Type B pancreatic cell (in vitro differentiated cells): ENCODE measurements at regions not wholly inside any gene's neighbourhood (a gene's known extent, or its start where the extent isn't known, plus 50 kb on each side); places are given as distances from the start of the nearest gene placed in this dataset.

Source experiments
- DNase-seq: peaks from one replicate; pipeline ENCODE4 v3.0.0; 2021; ENCODE audit warnings: mixed read lengths; ENCODE audit not compliant: unreplicated experiment; ENCODE audit errors: extremely low spot score
- H3K27ac Mint-ChIP-seq: 2 replicates; pipeline ENCODE4 v1.8.0; 2021; ENCODE audit warnings: mild to moderate bottlenecking, mixed read lengths
- H3K27me3 Mint-ChIP-seq: 2 replicates; pipeline ENCODE4 v1.8.0; 2021; ENCODE audit warnings: mixed read lengths
- H3K36me3 Mint-ChIP-seq: 2 replicates; pipeline ENCODE4 v1.8.0; 2021; ENCODE audit warnings: mixed read lengths
- H3K4me1 Mint-ChIP-seq: one replicate; pipeline ENCODE4 v1.8.0; 2021; ENCODE audit warnings: mixed read lengths; ENCODE audit not compliant: unreplicated experiment
- H3K4me3 Mint-ChIP-seq: 2 replicates; pipeline ENCODE4 v1.8.0; 2021; ENCODE audit warnings: mild to moderate bottlenecking, mixed read lengths
- H3K9me3 Mint-ChIP-seq: 2 replicates; pipeline ENCODE4 v1.8.0; 2021; ENCODE audit warnings: mixed read lengths
- TF ChIP-seq, protein P1 (sequence below): fragments of 200-600 bp; sonication (generic); conservative IDR thresholded peaks from 2 replicates; pipeline ENCODE4 v1.5.0; 2021; ENCODE audit warnings: antibody characterized with exemption, mild to moderate bottlenecking

DNA sequence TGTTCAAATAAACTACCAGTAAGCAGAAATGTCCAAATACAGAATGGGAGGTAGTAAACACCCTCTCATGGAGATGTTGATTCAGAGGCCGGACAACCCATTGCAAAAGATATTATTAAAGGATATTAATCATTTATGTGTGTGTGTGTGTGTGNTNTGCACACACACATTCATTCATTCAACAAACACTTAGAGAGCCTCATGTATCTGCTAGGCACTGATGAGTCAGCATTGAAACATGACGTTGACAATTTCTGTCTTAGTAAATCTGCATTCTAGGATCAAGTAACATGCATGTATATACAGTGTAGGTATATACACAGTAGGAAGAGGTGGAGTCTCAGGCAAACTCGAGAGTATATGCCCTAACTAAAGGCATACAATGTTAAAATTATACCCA, 187.0 kb downstream of the ZNF365 start:
- H3K27me3 Mint-ChIP-seq: peaks cover 12% of the 10 kb centered on the region
- H3K4me1 Mint-ChIP-seq: peaks cover 4% of the 10 kb centered on the region
- TF ChIP-seq, protein P1, sequence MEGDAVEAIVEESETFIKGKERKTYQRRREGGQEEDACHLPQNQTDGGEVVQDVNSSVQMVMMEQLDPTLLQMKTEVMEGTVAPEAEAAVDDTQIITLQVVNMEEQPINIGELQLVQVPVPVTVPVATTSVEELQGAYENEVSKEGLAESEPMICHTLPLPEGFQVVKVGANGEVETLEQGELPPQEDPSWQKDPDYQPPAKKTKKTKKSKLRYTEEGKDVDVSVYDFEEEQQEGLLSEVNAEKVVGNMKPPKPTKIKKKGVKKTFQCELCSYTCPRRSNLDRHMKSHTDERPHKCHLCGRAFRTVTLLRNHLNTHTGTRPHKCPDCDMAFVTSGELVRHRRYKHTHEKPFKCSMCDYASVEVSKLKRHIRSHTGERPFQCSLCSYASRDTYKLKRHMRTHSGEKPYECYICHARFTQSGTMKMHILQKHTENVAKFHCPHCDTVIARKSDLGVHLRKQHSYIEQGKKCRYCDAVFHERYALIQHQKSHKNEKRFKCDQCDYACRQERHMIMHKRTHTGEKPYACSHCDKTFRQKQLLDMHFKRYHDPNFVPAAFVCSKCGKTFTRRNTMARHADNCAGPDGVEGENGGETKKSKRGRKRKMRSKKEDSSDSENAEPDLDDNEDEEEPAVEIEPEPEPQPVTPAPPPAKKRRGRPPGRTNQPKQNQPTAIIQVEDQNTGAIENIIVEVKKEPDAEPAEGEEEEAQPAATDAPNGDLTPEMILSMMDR: no peak

GRCh38 chr10:62562101-62562500, 187.9 kb downstream of the ZNF365 start:
- no peak overlapping the region for H3K4me3 Mint-ChIP-seq
- DNase-seq: no peak
- H3K4me1 Mint-ChIP-seq: peaks cover 4% of the 10 kb centered on the region
- H3K27me3 Mint-ChIP-seq: peaks cover 12% of the 10 kb centered on the region
- no peaks in the 10 kb centered on the region for H3K36me3 Mint-ChIP-seq
- H3K27ac Mint-ChIP-seq: no peak overlapping the region
- no peaks in the 10 kb centered on the region for H3K9me3 Mint-ChIP-seq
- TF ChIP-seq, protein P1: no peak

More for the DNA sequence above, 187.0 kb downstream of the ZNF365 start:
- H3K36me3 Mint-ChIP-seq: no peaks in the 10 kb centered on the region
- H3K27ac Mint-ChIP-seq: no peak overlapping the region
- H3K4me3 Mint-ChIP-seq: no peak overlapping the region
- H3K9me3 Mint-ChIP-seq: no peaks in the 10 kb centered on the region
- no peak for DNase-seq

- TF ChIP-seq, protein P1: no peak
- Mint-ChIP-seq H3K9me3 (no peaks in the 10 kb centered on the region), H3K36me3 (no peaks in the 10 kb centered on the region), H3K4me3 (no peak overlapping the region), H3K27ac (no peak overlapping the region), H3K27me3 (peaks cover 14% of the 10 kb centered on the region), H3K4me1 (peaks cover 4% of the 10 kb centered on the region)
- DNase-seq: no peak
Observed at GRCh38 chr10:62562795-62563194, 188.6 kb downstream of the ZNF365 start.

GRCh38 chr10:62573929-62574328, 199.8 kb downstream of the ZNF365 start:
- TF ChIP-seq, protein P1: no peak
- Mint-ChIP-seq H3K9me3 (no peaks in the 10 kb centered on the region), H3K27ac (no peak overlapping the region), H3K27me3 (peaks cover 4% of the 10 kb centered on the region), H3K4me3 (no peak overlapping the region), H3K4me1 (peaks cover 11% of the 10 kb centered on the region), H3K36me3 (no peaks in the 10 kb centered on the region)
- no peak for DNase-seq

- Mint-ChIP-seq H3K36me3 (no peaks in the 10 kb centered on the region), H3K27ac (no peak overlapping the region), H3K27me3 (peaks cover 8% of the 10 kb centered on the region), H3K4me3 (no peak overlapping the region), H3K9me3 (no peaks in the 10 kb centered on the region), H3K4me1 (peaks cover 11% of the 10 kb centered on the region)
- TF ChIP-seq, protein P1: no peak
- DNase-seq: no peak
Observed at GRCh38 chr10:62577076-62577475, 202.9 kb downstream of the ZNF365 start.
